Gastroesophageal sphincter (tissue), 4 donors: ENCODE measurements at regions not wholly inside any gene's neighbourhood (a gene's known extent, or its start where the extent isn't known, plus 50 kb on each side); places are given as distances from the start of the nearest gene placed in this dataset.

Experiments
- ATAC-seq: fragments of 150-250 bp; one replicate; pipeline ENCODE4 v1.9.1; 2016; ENCODE audit warnings: mild to moderate bottlenecking, moderate library complexity
- H3K27ac ChIP-seq, 4 donors: fragments of 200-600 bp; sonication (generic) in 3 of 4; 1 replicate in 3 of 4; 2 replicates in 1 of 4; pipeline ENCODE4 v1.5.1; 2016 to 2019
- H3K27me3 ChIP-seq: fragments of 200-600 bp; sonication (generic); one replicate; pipeline ENCODE4 v1.5.1; 2019
- H3K36me3 ChIP-seq, 2 donors: fragments of 200-600 bp; sonication (generic); one replicate each; pipeline ENCODE4 v1.5.1; 2019; ENCODE audit warnings: control low read depth in 1 of 2
- H3K4me1 ChIP-seq, 3 donors: fragments of 200-600 bp; sonication (generic); 1 replicate in 2 of 3; 2 replicates in 1 of 3; pipeline ENCODE4 v1.5.1; 2016 to 2019; ENCODE audit warnings: control low read depth in 2 of 3
- H3K4me3 ChIP-seq, 2 donors: fragments of 200-600 bp; sonication (generic); one replicate each; pipeline ENCODE4 v1.5.1; 2019; ENCODE audit warnings: mild to moderate bottlenecking in 1 of 2, moderate library complexity in 1 of 2
- H3K9me3 ChIP-seq, 3 donors: fragments of 200-600 bp; sonication (generic); one replicate each; pipeline ENCODE4 v1.5.1; 2017 to 2019; ENCODE audit warnings: control low read depth in 2 of 3
- CTCF ChIP-seq, 4 experiments: fragments of 200-600 bp in 2 of 4; fragments of 450-650 bp in 2 of 4; sonication (generic) in 1 of 4; IDR thresholded peaks; one replicate each; pipeline ENCODE4 v1.5.1; 2017 to 2019; ENCODE audit warnings: antibody characterized with exemption in 4 of 4, mild to moderate bottlenecking in 2 of 4, moderate library complexity in 2 of 4
- EP300 ChIP-seq: sonication (generic); formaldehyde crosslinking; IDR thresholded peaks from one replicate; pipeline ENCODE4 v1.6.1; 2017; ENCODE audit warnings: antibody characterized with exemption, mild to moderate bottlenecking
- POLR2A ChIP-seq, 2 donors: fragments of 450-650 bp; IDR thresholded peaks; one replicate each; pipeline ENCODE4 v1.6.1; 2017; ENCODE audit warnings: antibody characterized with exemption in 2 of 2, mild to moderate bottlenecking in 2 of 2, moderate library complexity in 1 of 2
- POLR2AphosphoS5 ChIP-seq: sonication (generic); formaldehyde crosslinking; IDR thresholded peaks from one replicate; pipeline ENCODE4 v1.6.1; 2017; ENCODE audit warnings: antibody characterized with exemption
- WGBS, 2 donors: methylation state at CpG; one replicate each; pipeline ENCODE4 v1.1.5; 2018; ENCODE audit warnings: low coverage in 1 of 2; 5-methylcytosine and 5-hydroxymethylcytosine counted together

- 74 to 82% methylated on average over 4 to 10 of the region's 10 CpGs for WGBS, 2 donors
- Histone ChIP-seq H3K4me1 (no peaks in the 10 kb centered on the region), H3K27ac (no peak overlapping the region), H3K4me3 (no peak overlapping the region), H3K36me3 (no peaks in the 10 kb centered on the region), H3K9me3 (no peaks in the 10 kb centered on the region), H3K27me3 (peaks cover 54% of the 10 kb centered on the region)
- TF ChIP-seq EP300 = no peak
- TF ChIP-seq POLR2AphosphoS5 = no peak
- TF ChIP-seq CTCF (IDR thresholded peaks at IDR 0.05) = no peak
- no peak for TF ChIP-seq POLR2A (IDR thresholded peaks at IDR 0.05)
- no peak for ATAC-seq
Measured at GRCh38 chr10:130941886-130942285, 369.6 kb downstream of the TCERG1L start.

- H3K4me1 ChIP-seq = no peaks in the 10 kb centered on the region
- 80 to 98% methylated on average over 5 of the region's 5 CpGs for WGBS, 2 donors
- no peaks in the 10 kb centered on the region for H3K9me3 ChIP-seq
- no peak overlapping the region for H3K27ac ChIP-seq
- H3K4me3 ChIP-seq = no peak overlapping the region
- peaks cover 61% of the 10 kb centered on the region for H3K27me3 ChIP-seq
- H3K36me3 ChIP-seq = no peaks in the 10 kb centered on the region
- ATAC-seq = no peak
- TF ChIP-seq POLR2AphosphoS5 (no peak), EP300 (no peak), POLR2A (IDR thresholded peaks at IDR 0.05) (no peak), CTCF (IDR thresholded peaks at IDR 0.05) (no peak)
Measured at GRCh38 chr10:130952086-130952485, 359.4 kb downstream of the TCERG1L start.

- WGBS, 2 donors = 33 to 38% methylated on average over 6 to 8 of the region's 8 CpGs
- Histone ChIP-seq H3K4me1 (no peaks in the 10 kb centered on the region), H3K4me3 (no peak overlapping the region), H3K36me3 (no peaks in the 10 kb centered on the region), H3K27me3 (peaks cover 49% of the 10 kb centered on the region), H3K9me3 (no peaks in the 10 kb centered on the region), H3K27ac (no peak overlapping the region)
- TF ChIP-seq EP300 (no peak), POLR2AphosphoS5 (no peak)
- no peak for ATAC-seq
Measured at GRCh38 chr10:130954326-130954905, 357.1 kb downstream of the TCERG1L start.

- no peaks in the 10 kb centered on the region for H3K4me1 ChIP-seq
- H3K4me3 ChIP-seq = no peak overlapping the region
- WGBS, 2 donors = 58 to 76% methylated on average over 4 to 8 of the region's 8 CpGs
- H3K9me3 ChIP-seq = no peaks in the 10 kb centered on the region
- H3K27ac ChIP-seq = no peak overlapping the region
- no peaks in the 10 kb centered on the region for H3K36me3 ChIP-seq
- no peak for ATAC-seq
- no peak for TF ChIP-seq EP300
- TF ChIP-seq POLR2A (IDR thresholded peaks at IDR 0.05) = no peak
- no peak for TF ChIP-seq POLR2AphosphoS5
- TF ChIP-seq CTCF (IDR thresholded peaks at IDR 0.05) = no peak
- H3K27me3 ChIP-seq = peaks cover 37% of the 10 kb centered on the region
Measured at GRCh38 chr10:130956251-130956650, 355.3 kb downstream of the TCERG1L start.

DNA sequence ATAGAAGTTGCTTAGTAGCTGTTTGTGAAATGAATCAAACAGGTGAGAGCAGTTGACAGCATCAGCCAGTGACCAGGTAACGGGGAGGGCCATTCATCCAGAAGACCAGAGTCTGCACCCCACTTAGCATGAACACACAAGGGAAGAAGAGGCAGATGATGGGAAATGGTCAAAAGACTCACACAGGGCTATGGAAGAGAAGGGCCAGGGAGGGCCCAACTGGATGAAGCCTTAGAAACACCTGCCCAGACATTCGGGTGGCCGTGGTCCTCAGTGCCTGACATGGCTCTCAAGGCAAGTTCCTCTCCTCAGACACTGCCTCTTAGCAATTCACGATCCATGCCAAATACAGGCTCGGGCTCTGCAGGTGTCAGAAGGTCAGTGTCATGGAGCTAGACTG, 354.1 kb downstream of the TCERG1L start:
- WGBS, 2 donors = 20 to 43% methylated on average over 2 to 5 of the region's 5 CpGs
- H3K4me3 ChIP-seq = no peak overlapping the region
- H3K9me3 ChIP-seq = no peaks in the 10 kb centered on the region
- no peaks in the 10 kb centered on the region for H3K4me1 ChIP-seq
- ATAC-seq = no peak
- peaks cover 37% of the 10 kb centered on the region for H3K27me3 ChIP-seq
- TF ChIP-seq POLR2AphosphoS5 = no peak
- TF ChIP-seq POLR2A (IDR thresholded peaks at IDR 0.05) = no peak
- TF ChIP-seq EP300 = no peak
- TF ChIP-seq CTCF (IDR thresholded peaks at IDR 0.05) = no peak
- no peaks in the 10 kb centered on the region for H3K36me3 ChIP-seq
- H3K27ac ChIP-seq = no peak overlapping the region
